ENCODE measurements at regions not wholly inside any gene's neighbourhood (a gene's known extent, or its start where the extent isn't known, plus 50 kb on each side); places are given as distances from the start of the nearest gene placed in this dataset.

- no peaks in the 10 kb centered on the region for H3K9me2 ChIP-seq (replicated peaks; ENCODE audit: low read depth, low read length)
- H3K79me2 ChIP-seq (ENCODE audit: insufficient read depth, low read length) = no peaks in the 10 kb centered on the region
- H3K4me1 ChIP-seq (ENCODE audit: insufficient read depth, low read length, poor library complexity, severe bottlenecking) = no peaks in the 10 kb centered on the region
- no peak overlapping the region for H3K4me2 ChIP-seq (ENCODE audit: low read depth, low read length, poor library complexity, severe bottlenecking)
- no peaks in the 10 kb centered on the region for H3F3A ChIP-seq (ENCODE audit: low read depth)
- H3K9me3 ChIP-seq (ENCODE audit: insufficient read depth, low read depth, low read length) = no peaks in the 10 kb centered on the region
- H3K4me3 ChIP-seq (ENCODE audit: low read length, poor library complexity, severe bottlenecking) = no peak overlapping the region
- no peaks in the 10 kb centered on the region for H3K36me3 ChIP-seq (ENCODE audit: insufficient read depth, low read length)
- no peak overlapping the region for H3K9ac ChIP-seq (ENCODE audit: low read depth, low read length, poor library complexity, severe bottlenecking)
- TF ChIP-seq EZH2phosphoT487 (IDR thresholded peaks at IDR 0.05; ENCODE audit: borderline replicate concordance) (no peak), CTCF (conservative IDR thresholded peaks at IDR 0.05; ENCODE audit: low read length) (no peak)
- H3K27me3 ChIP-seq (ENCODE audit: insufficient read depth, low read length, poor library complexity, severe bottlenecking) = no peaks in the 10 kb centered on the region
- no peaks in the 10 kb centered on the region for H4K20me1 ChIP-seq (ENCODE audit: insufficient read depth, low read length, poor library complexity, severe bottlenecking)
- no peak overlapping the region for H2AFZ ChIP-seq (ENCODE audit: low read length)
Observed at GRCh38 chr5:56538580-56538979, 276.8 kb upstream of the MAP3K1 start.

- Histone ChIP-seq H3K4me1 (ENCODE audit: insufficient read depth, low read length, poor library complexity, severe bottlenecking) (no peaks in the 10 kb centered on the region), H2AFZ (ENCODE audit: low read length) (no peak overlapping the region), H3K9me3 (ENCODE audit: insufficient read depth, low read depth, low read length) (no peaks in the 10 kb centered on the region), H3K27me3 (ENCODE audit: insufficient read depth, low read length, poor library complexity, severe bottlenecking) (no peaks in the 10 kb centered on the region), H3K9ac (ENCODE audit: low read depth, low read length, poor library complexity, severe bottlenecking) (no peak overlapping the region), H3K4me2 (ENCODE audit: low read depth, low read length, poor library complexity, severe bottlenecking) (no peak overlapping the region), H3K9me2 (replicated peaks; ENCODE audit: low read depth, low read length) (no peaks in the 10 kb centered on the region), H3K79me2 (ENCODE audit: insufficient read depth, low read length) (no peaks in the 10 kb centered on the region), H3K36me3 (ENCODE audit: insufficient read depth, low read length) (no peaks in the 10 kb centered on the region), H3F3A (ENCODE audit: low read depth) (no peaks in the 10 kb centered on the region), H3K4me3 (ENCODE audit: low read length, poor library complexity, severe bottlenecking) (no peak overlapping the region), H4K20me1 (ENCODE audit: insufficient read depth, low read length, poor library complexity, severe bottlenecking) (no peaks in the 10 kb centered on the region)
- no peak for TF ChIP-seq EZH2phosphoT487 (IDR thresholded peaks at IDR 0.05; ENCODE audit: borderline replicate concordance)
- no peak for TF ChIP-seq CTCF (conservative IDR thresholded peaks at IDR 0.05; ENCODE audit: low read length)
Observed at GRCh38 chr5:56535347-56535746, 280.0 kb upstream of the MAP3K1 start.

GRCh38 chr5:56534102-56534829, 281.1 kb upstream of the MAP3K1 start:
- TF ChIP-seq EZH2phosphoT487 (IDR thresholded peaks at IDR 0.05; ENCODE audit: borderline replicate concordance) = no peak
- TF ChIP-seq CTCF (conservative IDR thresholded peaks at IDR 0.05; ENCODE audit: low read length) = no peak
- no peaks in the 10 kb centered on the region for H3K9me2 ChIP-seq (replicated peaks; ENCODE audit: low read depth, low read length)
- no peaks in the 10 kb centered on the region for H4K20me1 ChIP-seq (ENCODE audit: insufficient read depth, low read length, poor library complexity, severe bottlenecking)
- H3K4me3 ChIP-seq (ENCODE audit: low read length, poor library complexity, severe bottlenecking) = no peak overlapping the region
- H3K36me3 ChIP-seq (ENCODE audit: insufficient read depth, low read length) = no peaks in the 10 kb centered on the region
- H3K27me3 ChIP-seq (ENCODE audit: insufficient read depth, low read length, poor library complexity, severe bottlenecking) = no peaks in the 10 kb centered on the region
- H3K4me1 ChIP-seq (ENCODE audit: insufficient read depth, low read length, poor library complexity, severe bottlenecking) = no peaks in the 10 kb centered on the region
- H3K9ac ChIP-seq (ENCODE audit: low read depth, low read length, poor library complexity, severe bottlenecking) = no peak overlapping the region
- H3K4me2 ChIP-seq (ENCODE audit: low read depth, low read length, poor library complexity, severe bottlenecking) = no peak overlapping the region
- no peak overlapping the region for H2AFZ ChIP-seq (ENCODE audit: low read length)
- no peaks in the 10 kb centered on the region for H3K9me3 ChIP-seq (ENCODE audit: insufficient read depth, low read depth, low read length)
- no peaks in the 10 kb centered on the region for H3F3A ChIP-seq (ENCODE audit: low read depth)
- H3K79me2 ChIP-seq (ENCODE audit: insufficient read depth, low read length) = no peaks in the 10 kb centered on the region

Measured in Loucy (cell line).